ENCODE measurements at regions not wholly inside any gene's neighbourhood (a gene's known extent, or its start where the extent isn't known, plus 50 kb on each side); places are given as distances from the start of the nearest gene placed in this dataset.

DNA sequence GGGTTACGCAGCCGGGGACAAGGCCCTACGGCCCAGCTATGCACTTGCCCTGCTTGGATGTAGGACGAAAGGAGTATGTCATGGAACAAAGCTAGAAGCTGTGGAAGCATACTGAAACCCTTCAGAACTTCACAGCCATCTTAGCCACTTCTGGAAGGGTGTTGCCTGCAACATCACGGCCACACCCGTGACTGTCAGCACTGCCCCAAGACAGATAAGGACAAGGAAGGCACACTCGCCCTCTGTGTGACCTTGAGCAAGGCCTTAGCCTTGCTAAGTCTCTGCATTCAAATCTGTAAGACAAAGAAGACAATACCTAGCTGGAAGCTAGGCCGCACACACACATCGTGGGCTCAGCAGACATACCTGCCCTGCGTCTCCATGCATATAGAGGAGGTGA, 352.5 kb upstream of the MGMT start:
- TF ChIP-seq, protein P1, sequence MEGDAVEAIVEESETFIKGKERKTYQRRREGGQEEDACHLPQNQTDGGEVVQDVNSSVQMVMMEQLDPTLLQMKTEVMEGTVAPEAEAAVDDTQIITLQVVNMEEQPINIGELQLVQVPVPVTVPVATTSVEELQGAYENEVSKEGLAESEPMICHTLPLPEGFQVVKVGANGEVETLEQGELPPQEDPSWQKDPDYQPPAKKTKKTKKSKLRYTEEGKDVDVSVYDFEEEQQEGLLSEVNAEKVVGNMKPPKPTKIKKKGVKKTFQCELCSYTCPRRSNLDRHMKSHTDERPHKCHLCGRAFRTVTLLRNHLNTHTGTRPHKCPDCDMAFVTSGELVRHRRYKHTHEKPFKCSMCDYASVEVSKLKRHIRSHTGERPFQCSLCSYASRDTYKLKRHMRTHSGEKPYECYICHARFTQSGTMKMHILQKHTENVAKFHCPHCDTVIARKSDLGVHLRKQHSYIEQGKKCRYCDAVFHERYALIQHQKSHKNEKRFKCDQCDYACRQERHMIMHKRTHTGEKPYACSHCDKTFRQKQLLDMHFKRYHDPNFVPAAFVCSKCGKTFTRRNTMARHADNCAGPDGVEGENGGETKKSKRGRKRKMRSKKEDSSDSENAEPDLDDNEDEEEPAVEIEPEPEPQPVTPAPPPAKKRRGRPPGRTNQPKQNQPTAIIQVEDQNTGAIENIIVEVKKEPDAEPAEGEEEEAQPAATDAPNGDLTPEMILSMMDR (IDR thresholded peaks at IDR 0.05; ENCODE audit: low read depth, low read length, poor library complexity, severe bottlenecking) = no peak
- TF ChIP-seq EZH2phosphoT487 (IDR thresholded peaks at IDR 0.05; ENCODE audit: borderline replicate concordance, low read length) = no peak

Measured in DOHH2 (cell line).